GM12878 (cell line): ENCODE measurements at regions not wholly inside any gene's neighbourhood (a gene's known extent, or its start where the extent isn't known, plus 50 kb on each side); places are given as distances from the start of the nearest gene placed in this dataset.

Experiments
- ATAC-seq: fragments of 200-7000 bp; cut with Tn5 transposase; 3 replicates; pipeline ENCODE4 v1.9.1; 2020; ENCODE audit warnings: mild to moderate bottlenecking, moderate library complexity
- BruUV-seq: library from RNA; stranded (reverse); fragments of 400-500 nt; replicated peaks from 2 replicates; lab custom pipeline; 2021; lab: Mats Ljungman, UMichigan
- CTCF ChIA-PET: fragments of 300-600 bp; sonication (Branson Sonifier 250); formaldehyde crosslinking; extraction: SDS; loops from one replicate; lab custom pipeline; 2021; ENCODE audit warnings: inconsistent platforms; lab: Yijun Ruan, JAX
- POLR2A ChIA-PET: fragments of 350-600 bp; formaldehyde crosslinking; extraction: SDS; loops from one replicate; lab custom pipeline; 2021; ENCODE audit warnings: inconsistent platforms; lab: Charles Lee
- RAD21 ChIA-PET: fragments of 300-600 bp; sonication (Branson Sonifier 250); formaldehyde crosslinking; loops from one replicate; lab custom pipeline; 2023; ENCODE audit warnings: antibody characterized with exemption; ENCODE audit not compliant: unreplicated experiment; lab: Charles Lee
- SMC1A ChIA-PET: fragments of 300-600 bp; sonication (Branson Sonifier 250); formaldehyde crosslinking; loops from one replicate; lab custom pipeline; 2023; ENCODE audit not compliant: unreplicated experiment, uncharacterized antibody; lab: Charles Lee
- DNase-seq: peaks from one replicate; pipeline ENCODE4 v3.0.0-alpha.2; 2011; ENCODE audit warnings: low read depth, low spot score
- FAIRE-seq: peaks from 3 replicates; lab custom pipeline; 2011; peaks lifted over from hg19 to GRCh38; lab: Jason Lieb, UNC
- H2AFZ ChIP-seq: 2 replicates; pipeline ENCODE4 v1.6.0; 2011; ENCODE audit warnings: low read depth, low read length, control low read depth; ENCODE audit not compliant: control insufficient read depth
- H3K27ac ChIP-seq: 2 replicates; pipeline ENCODE4 v1.5.1; 2011; ENCODE audit warnings: control low read depth; ENCODE audit not compliant: control insufficient read depth, insufficient read depth
- H3K27me3 ChIP-seq, 2 experiments: replicated peaks in 1 of 2; 2 replicates each; pipeline versions ENCODE4 v1.6.0 to v1.6.1; 2011; ENCODE audit warnings: low read length in 1 of 2; ENCODE audit not compliant: control insufficient read depth in 2 of 2, insufficient read depth in 2 of 2
- H3K36me3 ChIP-seq, 2 experiments: 2 replicates each; pipeline ENCODE4 v1.5.1; 2011; ENCODE audit warnings: low read length in 1 of 2; ENCODE audit not compliant: control insufficient read depth in 2 of 2, insufficient read depth in 2 of 2
- H3K4me1 ChIP-seq: 2 replicates; pipeline ENCODE4 v1.6.1; 2011; ENCODE audit warnings: mild to moderate bottlenecking, low read length, moderate library complexity, mixed read lengths; ENCODE audit not compliant: control insufficient read depth, insufficient read depth
- H3K4me2 ChIP-seq: 2 replicates; pipeline ENCODE4 v1.6.0; 2011; ENCODE audit warnings: control low read depth; ENCODE audit not compliant: control insufficient read depth, insufficient read depth
- H3K4me3 ChIP-seq: fragments of 200-600 bp; sonication (generic); 2 replicates; pipeline ENCODE4 v1.5.1; 2016
- H3K79me2 ChIP-seq: 2 replicates; pipeline ENCODE4 v1.6.0; 2011; ENCODE audit warnings: low read length; ENCODE audit not compliant: control insufficient read depth, insufficient read depth
- H3K9ac ChIP-seq: 2 replicates; pipeline ENCODE4 v1.8.0; 2011; ENCODE audit warnings: low read length, control low read depth, mixed read lengths; ENCODE audit not compliant: control insufficient read depth, insufficient read depth
- H3K9me3 ChIP-seq: replicated peaks from 3 replicates; pipeline ENCODE4 v1.5.1; 2011; ENCODE audit warnings: mild to moderate bottlenecking, low read length; ENCODE audit not compliant: control insufficient read depth, insufficient read depth
- H4K20me1 ChIP-seq: 2 replicates; pipeline ENCODE4 v1.6.0; 2011; ENCODE audit not compliant: control insufficient read depth, insufficient read depth
- ATF3 ChIP-seq: IDR thresholded peaks from 2 replicates; pipeline ENCODE4 v1.6.1; 2011; ENCODE audit warnings: low read depth, mild to moderate bottlenecking, low read length, moderate library complexity, borderline replicate concordance; ENCODE audit errors: extremely low read depth
- CEBPZ ChIP-seq: fragments of 150-350 bp; IDR thresholded peaks from 2 replicates; pipeline ENCODE4 v1.6.1; 2016; ENCODE audit warnings: low read depth, low read length
- JUNB ChIP-seq: IDR thresholded peaks from 2 replicates; pipeline ENCODE4 v1.6.1; 2016; ENCODE audit warnings: antibody characterized with exemption, mild to moderate bottlenecking
- NBN ChIP-seq: fragments of 450-650 bp; IDR thresholded peaks from 2 replicates; pipeline ENCODE4 v1.6.1; 2016
- RB1 ChIP-seq: fragments of 450-650 bp; formaldehyde crosslinking; IDR thresholded peaks from 2 replicates; pipeline ENCODE4 v1.6.1; 2017; ENCODE audit warnings: mild to moderate bottlenecking, borderline replicate concordance
- SRF ChIP-seq, 2 experiments: IDR thresholded peaks; 2 replicates each; pipeline ENCODE4 v1.6.1; 2011; ENCODE audit warnings: low read depth in 2 of 2, low read length in 2 of 2, mild to moderate bottlenecking in 1 of 2, moderate library complexity in 1 of 2
- STAT3 ChIP-seq: IDR thresholded peaks from 2 replicates; pipeline ENCODE4 v1.6.1; 2011; ENCODE audit warnings: low read depth, low read length, improper control_type of control experiment
- ZBED1 ChIP-seq: IDR thresholded peaks from 2 replicates; pipeline ENCODE4 v1.6.1; 2016; ENCODE audit warnings: borderline replicate concordance
- WGBS: methylation state at CpG from one replicate; pipeline ENCODE4 v1.1.6; 2016; ENCODE audit warnings: low lambda C conversion rate; ENCODE audit not compliant: insufficient replicate concordance, insufficient coverage; ENCODE audit errors: missing lambda C conversion rate; 5-methylcytosine and 5-hydroxymethylcytosine counted together
- in situ Hi-C: fragments of 300-500 bp; cut with MboI; formaldehyde crosslinking; loops from 9 replicates; pipeline ENCODE4 v1.14.3; 2018; ENCODE audit warnings: mixed read lengths
- intact Hi-C: fragments of 100-400 bp; cut with micrococcal nuclease; formaldehyde crosslinking; loops from one replicate; pipeline ENCODE4 v1.14.2; 2022; ENCODE audit not compliant: unreplicated experiment

DNA sequence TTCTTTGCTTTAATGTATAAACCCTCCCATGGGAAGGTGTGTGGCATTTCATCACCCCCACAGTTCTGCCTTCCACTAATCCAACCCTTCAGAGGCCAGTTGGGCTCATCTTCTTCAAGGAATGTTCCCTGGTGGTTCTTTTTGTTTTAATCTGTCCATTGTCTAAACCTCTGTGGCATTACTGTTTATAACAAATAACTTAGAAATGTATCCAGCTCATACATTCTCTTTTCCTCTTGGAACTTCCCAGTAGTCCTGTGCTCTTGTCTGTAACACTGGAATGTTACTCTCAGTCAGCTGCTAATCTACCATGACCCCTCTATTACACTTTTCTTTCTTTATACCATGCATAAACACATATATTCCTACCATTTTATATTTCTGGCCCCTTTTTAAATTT lies 213.5 kb upstream of the TARS1 start (continued):
- TF ChIP-seq CEBPZ: no peak
- TF ChIP-seq ZBED1: no peak

- in situ Hi-C loops: no loop called here
- H3K9me3 ChIP-seq: no peaks in the 10 kb centered on the region
- no peak for ATAC-seq
- FAIRE-seq: no peak
- H3K4me3 ChIP-seq: no peak overlapping the region
- intact Hi-C loops: no loop called here
- RAD21 ChIA-PET: no interaction called here
- POLR2A ChIA-PET: no interaction called here
- BruUV-seq: no TSS peak
- 50% methylated on average over 2 of the region's 2 CpGs for WGBS
- no peaks in the 10 kb centered on the region for H3K27me3 ChIP-seq
- no peaks in the 10 kb centered on the region for H3K79me2 ChIP-seq
- H3K9ac ChIP-seq: no peak overlapping the region
- no peaks in the 10 kb centered on the region for H4K20me1 ChIP-seq
- no peaks in the 10 kb centered on the region for H3K4me1 ChIP-seq
- DNase-seq: no peak
- H3K36me3 ChIP-seq: no peaks in the 10 kb centered on the region
- no peak overlapping the region for H3K4me2 ChIP-seq
- no peak overlapping the region for H3K27ac ChIP-seq
- SMC1A ChIA-PET: no interaction called here
- H2AFZ ChIP-seq: no peak overlapping the region
- CTCF ChIA-PET: no interaction called here
- no peak for TF ChIP-seq NBN
- TF ChIP-seq SRF (IDR thresholded peaks at IDR 0.05; ENCODE audit: low read depth in 2 of 2, low read length in 2 of 2): no peak
- no peak for TF ChIP-seq STAT3
- TF ChIP-seq JUNB: no peak
- no peak for TF ChIP-seq RB1
- TF ChIP-seq ATF3: no peak
- TF ChIP-seq, all 136 proteins: peak for 0
Measured at GRCh38 chr5:33227746-33228145, 213.0 kb upstream of the TARS1 start.
